DND-41 (cell line): ENCODE measurements at regions not wholly inside any gene's neighbourhood (a gene's known extent, or its start where the extent isn't known, plus 50 kb on each side); places are given as distances from the start of the nearest gene placed in this dataset.

ENCODE experiments used
- EZH2 ChIP-seq: IDR thresholded peaks from 3 replicates; pipeline ENCODE4 v1.6.1; 2012; ENCODE audit warnings: borderline replicate concordance, low read depth, mild to moderate bottlenecking, moderate library complexity, low read length, inconsistent platforms; ENCODE audit not compliant: severe bottlenecking
- TF ChIP-seq, protein P1 (sequence below): IDR thresholded peaks from 2 replicates; pipeline ENCODE4 v1.5.1; 2012; ENCODE audit warnings: borderline replicate concordance, low read length, moderate library complexity, mild to moderate bottlenecking; ENCODE audit not compliant: poor library complexity, severe bottlenecking; ENCODE audit errors: extremely low read depth

DNA sequence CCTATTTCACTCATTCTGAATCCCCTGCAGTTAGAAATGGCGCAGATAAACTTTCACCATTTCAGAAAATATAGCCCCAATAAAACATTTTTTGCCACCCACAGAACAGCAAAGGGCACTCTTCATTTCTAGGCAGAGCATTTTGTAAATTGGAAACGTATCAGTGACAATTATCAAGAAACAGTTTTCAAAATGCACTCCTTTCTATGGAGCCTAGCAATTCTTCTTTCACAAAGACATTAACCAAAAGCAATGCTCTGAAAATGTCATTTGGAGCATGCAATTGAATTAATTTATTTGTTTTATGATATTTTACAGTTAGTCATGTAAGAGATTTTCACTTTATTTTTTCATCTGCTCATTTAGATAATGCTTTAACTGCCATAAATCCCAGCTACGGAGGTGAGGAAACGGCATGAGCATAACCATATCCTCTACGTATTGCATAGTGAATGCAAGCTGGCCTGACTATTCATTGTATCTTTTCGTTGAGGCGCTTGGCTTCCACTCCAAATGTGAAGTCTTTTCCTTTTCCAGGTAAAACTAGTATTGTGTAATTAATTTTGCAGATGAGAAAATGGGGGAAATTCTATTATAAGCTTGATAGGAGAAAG lies 813.4 kb downstream of the C6orf118 start:
- TF ChIP-seq, protein P1, sequence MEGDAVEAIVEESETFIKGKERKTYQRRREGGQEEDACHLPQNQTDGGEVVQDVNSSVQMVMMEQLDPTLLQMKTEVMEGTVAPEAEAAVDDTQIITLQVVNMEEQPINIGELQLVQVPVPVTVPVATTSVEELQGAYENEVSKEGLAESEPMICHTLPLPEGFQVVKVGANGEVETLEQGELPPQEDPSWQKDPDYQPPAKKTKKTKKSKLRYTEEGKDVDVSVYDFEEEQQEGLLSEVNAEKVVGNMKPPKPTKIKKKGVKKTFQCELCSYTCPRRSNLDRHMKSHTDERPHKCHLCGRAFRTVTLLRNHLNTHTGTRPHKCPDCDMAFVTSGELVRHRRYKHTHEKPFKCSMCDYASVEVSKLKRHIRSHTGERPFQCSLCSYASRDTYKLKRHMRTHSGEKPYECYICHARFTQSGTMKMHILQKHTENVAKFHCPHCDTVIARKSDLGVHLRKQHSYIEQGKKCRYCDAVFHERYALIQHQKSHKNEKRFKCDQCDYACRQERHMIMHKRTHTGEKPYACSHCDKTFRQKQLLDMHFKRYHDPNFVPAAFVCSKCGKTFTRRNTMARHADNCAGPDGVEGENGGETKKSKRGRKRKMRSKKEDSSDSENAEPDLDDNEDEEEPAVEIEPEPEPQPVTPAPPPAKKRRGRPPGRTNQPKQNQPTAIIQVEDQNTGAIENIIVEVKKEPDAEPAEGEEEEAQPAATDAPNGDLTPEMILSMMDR, result no peak
- no peak for TF ChIP-seq EZH2
